H9 (cell line): ENCODE measurements at regions not wholly inside any gene's neighbourhood (a gene's known extent, or its start where the extent isn't known, plus 50 kb on each side); places are given as distances from the start of the nearest gene placed in this dataset.

Experiments
- DNase-seq: peaks from one replicate; pipeline ENCODE4 v3.0.0-alpha.2; 2017
- H2AFZ ChIP-seq: one replicate; pipeline ENCODE4 v1.6.1; 2013; ENCODE audit warnings: mild to moderate bottlenecking, low read length, control low read depth, moderate library complexity
- H2AK5ac ChIP-seq: 2 replicates; pipeline ENCODE4 v1.6.1; 2013; ENCODE audit warnings: low read length, control low read depth, mixed read lengths; ENCODE audit not compliant: insufficient read length
- H2BK120ac ChIP-seq: one replicate; pipeline ENCODE4 v1.6.1; 2013; ENCODE audit warnings: low read depth, mild to moderate bottlenecking, low read length, control low read depth, inconsistent platforms; ENCODE audit not compliant: poor library complexity, severe bottlenecking
- H2BK12ac ChIP-seq: 2 replicates; pipeline ENCODE4 v1.6.1; 2013; ENCODE audit warnings: low read length, control low read depth, mixed read lengths, low read depth; ENCODE audit not compliant: insufficient read length
- H2BK15ac ChIP-seq: 2 replicates; pipeline ENCODE4 v1.6.1; 2013; ENCODE audit warnings: low read depth, low read length, control low read depth
- H2BK20ac ChIP-seq: one replicate; pipeline ENCODE4 v1.6.1; 2013; ENCODE audit warnings: low read depth, mild to moderate bottlenecking, low read length, control low read depth, inconsistent platforms; ENCODE audit not compliant: poor library complexity, severe bottlenecking
- H2BK5ac ChIP-seq: 2 replicates; pipeline ENCODE4 v1.6.1; 2013; ENCODE audit warnings: low read length, control low read depth, mixed read lengths; ENCODE audit not compliant: insufficient read length
- H3K14ac ChIP-seq: 2 replicates; pipeline ENCODE4 v1.6.1; 2013; ENCODE audit warnings: low read length, control low read depth; ENCODE audit not compliant: insufficient read depth
- H3K18ac ChIP-seq: 2 replicates; pipeline ENCODE4 v1.6.1; 2013; ENCODE audit warnings: low read depth, mild to moderate bottlenecking, mixed read lengths, low read length, control low read depth; ENCODE audit not compliant: insufficient read length
- H3K23ac ChIP-seq: 2 replicates; pipeline ENCODE4 v1.6.1; 2013; ENCODE audit warnings: low read length, control low read depth, mixed read lengths, low read depth; ENCODE audit not compliant: insufficient read length
- H3K23me2 ChIP-seq: 2 replicates; pipeline ENCODE4 v1.6.1; 2013; ENCODE audit warnings: low read depth, mild to moderate bottlenecking, mixed read lengths, low read length, control low read depth; ENCODE audit not compliant: insufficient read length, poor library complexity, severe bottlenecking
- H3K27ac ChIP-seq: 2 replicates; pipeline ENCODE4 v1.5.1; 2013; ENCODE audit warnings: low read length, control low read depth, mixed read lengths, low read depth; ENCODE audit not compliant: insufficient read length
- H3K27me3 ChIP-seq: 2 replicates; pipeline ENCODE4 v1.6.1; 2013; ENCODE audit warnings: low read length, control low read depth, inconsistent platforms; ENCODE audit not compliant: insufficient read depth
- H3K4ac ChIP-seq: 2 replicates; pipeline ENCODE4 v1.6.1; 2013; ENCODE audit warnings: low read depth, mild to moderate bottlenecking, control low read depth, inconsistent platforms, low read length, moderate library complexity
- H3K4me1 ChIP-seq: 2 replicates; pipeline ENCODE4 v1.6.1; 2013; ENCODE audit warnings: low read length, control low read depth, inconsistent platforms; ENCODE audit not compliant: insufficient read depth
- H3K4me2 ChIP-seq: 2 replicates; pipeline ENCODE4 v1.6.1; 2013; ENCODE audit warnings: low read length, control low read depth, mixed read lengths; ENCODE audit not compliant: insufficient read length, insufficient read depth
- H3K56ac ChIP-seq: 2 replicates; pipeline ENCODE4 v1.6.1; 2013; ENCODE audit warnings: low read depth, mild to moderate bottlenecking, mixed read lengths, low read length, control low read depth; ENCODE audit not compliant: insufficient read length
- H3K79me1 ChIP-seq: 2 replicates; pipeline ENCODE4 v1.6.1; 2013; ENCODE audit warnings: low read depth, mild to moderate bottlenecking, moderate library complexity, low read length, control low read depth, inconsistent platforms; ENCODE audit not compliant: insufficient read depth, poor library complexity, severe bottlenecking
- H3K79me2 ChIP-seq: 2 replicates; pipeline ENCODE4 v1.6.1; 2013; ENCODE audit warnings: low read length, control low read depth, inconsistent platforms; ENCODE audit not compliant: insufficient read depth
- H3K9ac ChIP-seq: 2 replicates; pipeline ENCODE4 v1.6.1; 2013; ENCODE audit warnings: low read length, control low read depth, mixed read lengths; ENCODE audit not compliant: insufficient read length; ENCODE audit errors: extremely low read depth
- H3K9me3 ChIP-seq: one replicate; pipeline ENCODE4 v1.6.1; 2013; ENCODE audit warnings: low read depth, low read length, inconsistent platforms; ENCODE audit not compliant: control insufficient read depth
- H3T11ph ChIP-seq: one replicate; pipeline ENCODE4 v1.6.1; 2013; ENCODE audit warnings: mild to moderate bottlenecking, low read length, control low read depth, inconsistent platforms
- H4K20me1 ChIP-seq: one replicate; pipeline ENCODE4 v1.6.1; 2013; ENCODE audit not compliant: control insufficient read depth, insufficient read length, insufficient read depth
- H4K5ac ChIP-seq: 2 replicates; pipeline ENCODE4 v1.6.1; 2013; ENCODE audit warnings: low read depth, mild to moderate bottlenecking, mixed read lengths, low read length, control low read depth; ENCODE audit not compliant: insufficient read length
- H4K8ac ChIP-seq: replicated peaks from 2 replicates; pipeline ENCODE4 v1.6.1; 2013; ENCODE audit warnings: low read length, control low read depth, mixed read lengths, low read depth; ENCODE audit not compliant: insufficient read length
- H4K91ac ChIP-seq: 2 replicates; pipeline ENCODE4 v1.6.1; 2013; ENCODE audit warnings: low read depth, mild to moderate bottlenecking, moderate library complexity, mixed read lengths, low read length, control low read depth; ENCODE audit not compliant: insufficient read length
- H3K27ac Mint-ChIP-seq, 3 experiments: 2 replicates in 2 of 3; 3 replicates in 1 of 3; pipeline ENCODE4 v1.8.0; 2020 to 2021; ENCODE audit warnings: mixed read lengths in 3 of 3, mild to moderate bottlenecking in 1 of 3, moderate library complexity in 1 of 3
- H3K27me3 Mint-ChIP-seq: 2 replicates; pipeline ENCODE4 v1.8.0; 2021; ENCODE audit warnings: low read depth, mild to moderate bottlenecking, moderate library complexity, mixed read lengths
- H3K36me3 Mint-ChIP-seq, 3 experiments: 2 replicates in 2 of 3; 3 replicates in 1 of 3; pipeline ENCODE4 v1.8.0; 2020 to 2021; ENCODE audit warnings: low read depth in 3 of 3, mixed read lengths in 3 of 3; ENCODE audit not compliant: insufficient read depth in 1 of 3
- H3K4me1 Mint-ChIP-seq, 2 experiments: 2 replicates each; pipeline ENCODE4 v1.8.0; 2020; ENCODE audit warnings: mixed read lengths in 2 of 2
- H3K4me3 Mint-ChIP-seq, 2 experiments: 2 replicates in 1 of 2; 3 replicates in 1 of 2; pipeline ENCODE4 v1.8.0; 2020 to 2021; ENCODE audit warnings: mild to moderate bottlenecking in 2 of 2, mixed read lengths in 2 of 2, moderate library complexity in 1 of 2
- H3K9me3 Mint-ChIP-seq, 2 experiments: 2 replicates in 1 of 2; 3 replicates in 1 of 2; pipeline ENCODE4 v1.8.0; 2020; ENCODE audit warnings: mild to moderate bottlenecking in 2 of 2, mixed read lengths in 2 of 2, moderate library complexity in 1 of 2
- WGBS: extraction: QIAGEN DNeasy Blood & Tissue Kit; methylation state at CpG from one replicate; pipeline ENCODE4 v1.1.7; 2013; ENCODE audit warnings: missing lambda C conversion rate, low lambda C conversion rate, mixed read lengths; ENCODE audit not compliant: insufficient read length; ENCODE audit errors: extremely low coverage; 5-methylcytosine and 5-hydroxymethylcytosine counted together
- TF ChIP-seq, protein P1 (sequence below): fragments of 200-600 bp; sonication (generic); conservative IDR thresholded peaks from 3 replicates; pipeline ENCODE4 v1.8.0; 2021; ENCODE audit warnings: antibody characterized with exemption, mild to moderate bottlenecking

DNA sequence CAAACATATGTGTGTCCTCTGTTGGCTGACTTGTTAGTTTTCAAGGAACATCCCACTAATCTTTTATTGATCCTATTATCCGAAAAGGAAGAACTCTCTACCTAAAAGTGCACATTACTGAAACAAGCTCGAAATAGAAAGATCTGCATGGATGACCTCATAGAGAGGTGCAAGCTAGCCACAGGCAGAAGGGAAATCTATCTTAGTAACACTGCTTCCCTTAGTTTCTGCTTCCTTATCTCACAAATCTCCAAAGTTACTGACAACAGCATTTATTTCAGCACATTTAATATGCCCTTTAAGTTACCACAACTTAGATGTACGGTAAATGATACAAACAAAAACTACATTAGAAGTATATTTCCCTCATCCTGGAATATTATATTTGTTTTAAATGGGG lies 285.1 kb upstream of the CCDC54 start:
- Mint-ChIP-seq H3K9me3 (peaks cover 0 to 4% of the 10 kb centered on the region in 2 experiments; a peak in 2 of 5 replicates), H3K36me3 (no peaks in the 10 kb centered on the region; a peak in 1 of 7 replicates), H3K27ac (no peak overlapping the region), H3K4me1 (no peaks in the 10 kb centered on the region), H3K27me3 (no peaks in the 10 kb centered on the region), H3K4me3 (no peak overlapping the region)
- TF ChIP-seq, protein P1, sequence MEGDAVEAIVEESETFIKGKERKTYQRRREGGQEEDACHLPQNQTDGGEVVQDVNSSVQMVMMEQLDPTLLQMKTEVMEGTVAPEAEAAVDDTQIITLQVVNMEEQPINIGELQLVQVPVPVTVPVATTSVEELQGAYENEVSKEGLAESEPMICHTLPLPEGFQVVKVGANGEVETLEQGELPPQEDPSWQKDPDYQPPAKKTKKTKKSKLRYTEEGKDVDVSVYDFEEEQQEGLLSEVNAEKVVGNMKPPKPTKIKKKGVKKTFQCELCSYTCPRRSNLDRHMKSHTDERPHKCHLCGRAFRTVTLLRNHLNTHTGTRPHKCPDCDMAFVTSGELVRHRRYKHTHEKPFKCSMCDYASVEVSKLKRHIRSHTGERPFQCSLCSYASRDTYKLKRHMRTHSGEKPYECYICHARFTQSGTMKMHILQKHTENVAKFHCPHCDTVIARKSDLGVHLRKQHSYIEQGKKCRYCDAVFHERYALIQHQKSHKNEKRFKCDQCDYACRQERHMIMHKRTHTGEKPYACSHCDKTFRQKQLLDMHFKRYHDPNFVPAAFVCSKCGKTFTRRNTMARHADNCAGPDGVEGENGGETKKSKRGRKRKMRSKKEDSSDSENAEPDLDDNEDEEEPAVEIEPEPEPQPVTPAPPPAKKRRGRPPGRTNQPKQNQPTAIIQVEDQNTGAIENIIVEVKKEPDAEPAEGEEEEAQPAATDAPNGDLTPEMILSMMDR, result no peak
- Histone ChIP-seq H3K9ac (no peak overlapping the region), H2AFZ (no peak overlapping the region), H2BK15ac (no peak overlapping the region), H2BK12ac (no peak overlapping the region), H3K9me3 (no peaks in the 10 kb centered on the region), H3K79me1 (no peaks in the 10 kb centered on the region), H3T11ph (no peak overlapping the region), H3K27me3 (no peaks in the 10 kb centered on the region), H4K8ac (no peak overlapping the region), H3K4ac (no peak overlapping the region), H2BK20ac (no peak overlapping the region), H3K4me1 (no peaks in the 10 kb centered on the region), H4K20me1 (no peaks in the 10 kb centered on the region), H3K23me2 (no peaks in the 10 kb centered on the region), H2BK120ac (no peak overlapping the region), H3K4me2 (no peak overlapping the region), H3K27ac (no peak overlapping the region), H4K91ac (no peak overlapping the region), H4K5ac (no peak overlapping the region), H3K56ac (no peak overlapping the region), H3K23ac (no peak overlapping the region), H2AK5ac (no peak overlapping the region), H3K18ac (no peak overlapping the region), H3K79me2 (no peaks in the 10 kb centered on the region), H2BK5ac (no peak overlapping the region), H3K14ac (no peak overlapping the region)
- no peak for DNase-seq
- WGBS, result no CpG with 5 or more reads among the region's 3 CpGs
